ENCODE measurements at regions not wholly inside any gene's neighbourhood (a gene's known extent, or its start where the extent isn't known, plus 50 kb on each side); places are given as distances from the start of the nearest gene placed in this dataset.

DNA sequence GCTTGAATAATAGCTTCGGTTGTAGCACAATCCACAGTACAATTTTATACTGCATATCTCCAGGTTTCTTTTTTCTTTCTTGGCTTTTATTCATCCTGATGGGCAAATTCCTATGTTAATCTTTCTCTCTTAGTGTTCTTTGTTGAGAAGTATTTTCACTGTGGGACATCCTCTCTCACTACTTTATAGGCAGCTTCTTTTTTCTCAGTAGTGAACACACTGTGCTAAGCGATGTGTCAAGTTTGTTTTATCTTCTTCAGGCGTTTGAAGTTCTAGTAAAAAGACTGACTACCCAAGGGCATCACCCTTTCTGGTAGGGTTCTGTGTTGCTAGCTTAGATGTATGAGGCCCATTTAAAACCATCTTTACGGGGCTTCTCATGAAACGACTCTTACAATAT is 182.1 kb downstream of the FAM170A start:
- TF ChIP-seq, protein P1, sequence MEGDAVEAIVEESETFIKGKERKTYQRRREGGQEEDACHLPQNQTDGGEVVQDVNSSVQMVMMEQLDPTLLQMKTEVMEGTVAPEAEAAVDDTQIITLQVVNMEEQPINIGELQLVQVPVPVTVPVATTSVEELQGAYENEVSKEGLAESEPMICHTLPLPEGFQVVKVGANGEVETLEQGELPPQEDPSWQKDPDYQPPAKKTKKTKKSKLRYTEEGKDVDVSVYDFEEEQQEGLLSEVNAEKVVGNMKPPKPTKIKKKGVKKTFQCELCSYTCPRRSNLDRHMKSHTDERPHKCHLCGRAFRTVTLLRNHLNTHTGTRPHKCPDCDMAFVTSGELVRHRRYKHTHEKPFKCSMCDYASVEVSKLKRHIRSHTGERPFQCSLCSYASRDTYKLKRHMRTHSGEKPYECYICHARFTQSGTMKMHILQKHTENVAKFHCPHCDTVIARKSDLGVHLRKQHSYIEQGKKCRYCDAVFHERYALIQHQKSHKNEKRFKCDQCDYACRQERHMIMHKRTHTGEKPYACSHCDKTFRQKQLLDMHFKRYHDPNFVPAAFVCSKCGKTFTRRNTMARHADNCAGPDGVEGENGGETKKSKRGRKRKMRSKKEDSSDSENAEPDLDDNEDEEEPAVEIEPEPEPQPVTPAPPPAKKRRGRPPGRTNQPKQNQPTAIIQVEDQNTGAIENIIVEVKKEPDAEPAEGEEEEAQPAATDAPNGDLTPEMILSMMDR (IDR thresholded peaks at IDR 0.05), result no peak
- TF ChIP-seq ZFX (IDR thresholded peaks at IDR 0.05; ENCODE audit: borderline replicate concordance), result no peak

All from 22Rv1 (cell line).